GM10248 (cell line): ENCODE measurements at regions not wholly inside any gene's neighbourhood (a gene's known extent, or its start where the extent isn't known, plus 50 kb on each side); places are given as distances from the start of the nearest gene placed in this dataset.

ENCODE experiments used
- CTCF ChIA-PET: fragments of 300-600 bp; sonication (Branson Sonifier 250); formaldehyde crosslinking; extraction: SDS; loops from one replicate; lab custom pipeline; 2021; ENCODE audit warnings: antibody characterized with exemption; lab: Yijun Ruan, JAX
- POLR2A ChIA-PET: fragments of 350-650 bp; sonication (Branson Sonifier 250); formaldehyde crosslinking; extraction: SDS; loops from one replicate; lab custom pipeline; 2020; ENCODE audit warnings: antibody characterized with exemption; lab: Yijun Ruan, JAX
- DNase-seq: peaks from one replicate; pipeline ENCODE4 v3.0.0; 2012; ENCODE audit errors: extremely low spot score
- TF ChIP-seq, protein P1 (sequence below): IDR thresholded peaks from 2 replicates; pipeline ENCODE4 v1.5.1; 2012; ENCODE audit warnings: mild to moderate bottlenecking, low read depth; ENCODE audit errors: extremely low read depth, missing control alignments, control extremely low read depth

GRCh38 chr4:53929955-53930798, 134.2 kb downstream of the CHIC2 start:
- POLR2A ChIA-PET, result no interaction called here
- CTCF ChIA-PET, result interaction anchor here (0.8 to 6.6 kb wide), 23 partner anchors 9 to 383 kb away, joined by 3 to 82 read pairs (median 4); no protein-coding TSS in a partner anchor
- peak; percentile 55 for DNase-seq
- TF ChIP-seq, protein P1, sequence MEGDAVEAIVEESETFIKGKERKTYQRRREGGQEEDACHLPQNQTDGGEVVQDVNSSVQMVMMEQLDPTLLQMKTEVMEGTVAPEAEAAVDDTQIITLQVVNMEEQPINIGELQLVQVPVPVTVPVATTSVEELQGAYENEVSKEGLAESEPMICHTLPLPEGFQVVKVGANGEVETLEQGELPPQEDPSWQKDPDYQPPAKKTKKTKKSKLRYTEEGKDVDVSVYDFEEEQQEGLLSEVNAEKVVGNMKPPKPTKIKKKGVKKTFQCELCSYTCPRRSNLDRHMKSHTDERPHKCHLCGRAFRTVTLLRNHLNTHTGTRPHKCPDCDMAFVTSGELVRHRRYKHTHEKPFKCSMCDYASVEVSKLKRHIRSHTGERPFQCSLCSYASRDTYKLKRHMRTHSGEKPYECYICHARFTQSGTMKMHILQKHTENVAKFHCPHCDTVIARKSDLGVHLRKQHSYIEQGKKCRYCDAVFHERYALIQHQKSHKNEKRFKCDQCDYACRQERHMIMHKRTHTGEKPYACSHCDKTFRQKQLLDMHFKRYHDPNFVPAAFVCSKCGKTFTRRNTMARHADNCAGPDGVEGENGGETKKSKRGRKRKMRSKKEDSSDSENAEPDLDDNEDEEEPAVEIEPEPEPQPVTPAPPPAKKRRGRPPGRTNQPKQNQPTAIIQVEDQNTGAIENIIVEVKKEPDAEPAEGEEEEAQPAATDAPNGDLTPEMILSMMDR, result peak; percentile 65

- DNase-seq, result no peak
- POLR2A ChIA-PET, result no interaction called here
- TF ChIP-seq, protein P1, result no peak
- CTCF ChIA-PET, result interaction anchor here (0.8 to 6.6 kb wide), 18 partner anchors 8 to 382 kb away, joined by 3 to 82 read pairs (median 5); no protein-coding TSS in a partner anchor
Observed at GRCh38 chr4:53929311-53929710, 135.1 kb downstream of the CHIC2 start.

GRCh38 chr4:53928825-53929224, 135.6 kb downstream of the CHIC2 start:
- TF ChIP-seq, protein P1, result no peak
- CTCF ChIA-PET, result interaction anchor here (0.9 to 6.6 kb wide), 11 partner anchors 8 to 307 kb away, joined by 3 to 82 read pairs (median 11); no protein-coding TSS in a partner anchor
- no peak for DNase-seq
- POLR2A ChIA-PET, result no interaction called here

GRCh38 chr4:53925050-53925605, 139.3 kb downstream of the CHIC2 start:
- DNase-seq, result no peak
- ChIA-PET CTCF (interaction anchor here (1.1 to 1.8 kb wide), 2 partner anchors 293 to 309 kb away, joined by 5 to 9 read pairs; no protein-coding TSS in a partner anchor), POLR2A (no interaction called here)
- TF ChIP-seq, protein P1, result no peak

DNA sequence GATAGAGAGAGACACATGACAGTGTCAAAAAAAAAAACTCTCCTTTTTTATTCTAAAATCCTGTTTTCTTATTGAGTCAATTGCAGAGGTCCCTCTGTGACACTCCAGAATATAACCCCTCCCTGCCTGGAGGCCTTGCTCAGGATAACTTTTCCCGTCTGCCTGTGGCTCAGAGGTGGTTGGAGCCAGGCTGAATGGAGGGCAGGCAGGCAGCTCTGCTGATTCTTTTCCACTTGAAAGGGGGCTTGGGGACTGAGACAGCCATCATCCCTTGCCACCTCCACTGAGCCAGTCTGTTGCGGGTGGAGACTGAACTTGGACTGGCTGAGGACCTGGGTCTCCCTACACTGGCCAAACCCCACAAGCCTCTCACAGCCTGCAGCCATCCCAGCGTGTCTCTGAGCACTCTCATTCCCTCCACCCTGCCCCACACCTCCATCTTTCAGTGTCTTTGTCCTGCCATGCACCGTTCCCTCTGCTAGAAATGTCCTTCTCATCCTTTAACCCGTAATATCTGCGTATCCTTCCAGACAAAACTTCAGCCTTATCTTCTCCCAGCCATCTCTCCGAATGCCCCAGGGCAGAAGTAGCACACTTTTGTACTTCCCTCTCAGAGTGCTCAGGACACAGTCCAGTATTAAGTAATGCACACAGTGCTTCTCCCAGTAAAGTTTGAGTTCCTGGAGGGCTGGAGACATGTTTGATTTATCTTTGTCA, 139.9 kb downstream of the CHIC2 start:
- CTCF ChIA-PET, result interaction anchor here (1.1 kb wide), 1 partner anchor 294 kb away, joined by 5 read pairs; no protein-coding TSS in a partner anchor
- TF ChIP-seq, protein P1, result no peak
- no peak for DNase-seq
- POLR2A ChIA-PET, result no interaction called here

DNA sequence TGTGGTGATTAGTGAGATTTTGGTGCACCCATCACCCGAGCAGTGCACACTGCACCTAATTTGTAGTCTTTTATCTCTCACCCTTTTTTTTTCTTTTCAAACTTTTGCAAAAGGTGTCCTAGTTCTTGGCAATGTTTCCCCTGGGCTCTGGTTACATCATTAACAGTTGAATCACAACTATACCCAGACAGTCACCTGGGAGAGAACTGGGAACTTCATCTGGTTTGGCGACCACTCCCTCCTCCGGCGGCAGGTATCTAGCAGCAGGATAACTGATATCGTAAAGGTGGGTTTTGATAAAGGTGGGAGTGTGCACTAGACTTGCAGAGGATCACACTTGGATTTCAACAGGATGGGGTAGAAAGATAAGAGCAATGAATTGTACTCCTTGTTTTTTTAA, 140.5 kb downstream of the CHIC2 start:
- DNase-seq, result no peak
- POLR2A ChIA-PET, result no interaction called here
- CTCF ChIA-PET, result no interaction called here
- TF ChIP-seq, protein P1, result no peak
